ENCODE measurements at regions not wholly inside any gene's neighbourhood (a gene's known extent, or its start where the extent isn't known, plus 50 kb on each side); places are given as distances from the start of the nearest gene placed in this dataset.
"Not testable (repeated sequence)": the region's sequence is repeated elsewhere in the genome, so short reads cannot be mapped to it uniquely, and the experiment has no call there.

DNA sequence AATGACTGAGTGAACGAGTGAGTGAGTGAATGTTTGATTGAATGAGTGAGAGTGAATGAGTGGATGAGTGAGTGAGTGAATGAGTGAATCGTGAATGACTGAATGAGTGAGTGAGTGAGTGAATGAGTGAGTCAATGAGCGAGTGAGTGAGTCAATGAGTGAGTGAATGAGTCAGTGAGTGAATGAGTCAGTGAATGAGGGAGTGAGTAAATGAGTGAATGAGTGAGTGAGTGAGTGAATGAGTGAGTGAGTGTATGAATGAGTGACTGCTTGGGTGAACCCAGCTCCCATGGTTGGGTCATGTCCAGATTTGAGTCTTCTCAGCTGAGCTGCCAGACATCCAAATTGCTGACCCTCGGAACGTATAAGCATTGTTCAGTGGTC is 135.2 kb upstream of the ZNF469 start:
- H3K27ac ChIP-seq (ENCODE audit: low read depth, low read length) = not testable (repeated sequence)
- 80 to 91% (median 83%) methylated on average over 5 of the region's 5 CpGs for WGBS, 3 donors

DNA sequence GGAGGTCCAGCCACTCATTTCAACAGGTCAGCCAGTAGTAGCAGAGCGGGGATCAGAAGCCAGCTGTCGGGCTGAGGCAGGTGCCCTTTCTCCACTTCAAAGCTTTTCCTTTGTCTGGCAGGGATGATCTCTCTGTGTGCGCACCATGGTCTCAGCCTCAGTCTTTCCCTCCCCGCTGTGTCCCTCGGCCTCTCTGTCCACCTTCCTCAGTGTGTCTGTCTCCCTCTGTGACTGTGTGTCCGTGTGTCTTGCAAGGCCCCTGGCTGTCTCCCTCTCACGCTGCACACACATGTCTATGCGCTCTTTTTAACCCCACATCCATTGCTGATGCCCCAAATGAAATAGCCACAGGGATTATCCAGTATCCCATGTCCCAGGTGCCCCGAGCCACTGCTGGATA is 134.0 kb upstream of the ZNF469 start:
- 78 to 88% (median 87%) methylated on average over 8 to 9 of the region's 9 CpGs for WGBS, 3 donors
- not testable (repeated sequence) for H3K27ac ChIP-seq (ENCODE audit: low read depth, low read length)

DNA sequence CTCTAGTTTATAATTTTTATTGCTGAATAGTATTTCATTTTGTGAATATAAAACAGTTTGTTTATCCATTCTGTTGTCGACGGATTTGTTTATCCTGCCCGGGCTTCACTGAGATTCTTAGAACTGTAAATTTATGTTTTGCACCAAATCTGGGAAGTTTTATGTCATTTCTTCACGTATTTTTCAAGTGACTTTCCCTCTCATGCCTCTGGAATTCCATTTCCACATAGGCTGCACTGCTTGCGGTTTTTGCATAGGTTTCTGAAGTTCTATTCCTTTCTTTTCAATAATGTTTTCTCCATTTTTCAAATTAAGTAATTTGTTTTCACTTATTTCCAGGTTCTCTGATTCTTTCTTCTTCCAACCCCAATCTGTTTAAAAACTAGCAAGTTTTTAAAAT is 132.4 kb upstream of the ZNF469 start:
- WGBS, 3 donors = 81 to 87% (median 87%) methylated on average over 5 of the region's 5 CpGs
- H3K27ac ChIP-seq (ENCODE audit: low read depth, low read length) = not testable (repeated sequence)

DNA sequence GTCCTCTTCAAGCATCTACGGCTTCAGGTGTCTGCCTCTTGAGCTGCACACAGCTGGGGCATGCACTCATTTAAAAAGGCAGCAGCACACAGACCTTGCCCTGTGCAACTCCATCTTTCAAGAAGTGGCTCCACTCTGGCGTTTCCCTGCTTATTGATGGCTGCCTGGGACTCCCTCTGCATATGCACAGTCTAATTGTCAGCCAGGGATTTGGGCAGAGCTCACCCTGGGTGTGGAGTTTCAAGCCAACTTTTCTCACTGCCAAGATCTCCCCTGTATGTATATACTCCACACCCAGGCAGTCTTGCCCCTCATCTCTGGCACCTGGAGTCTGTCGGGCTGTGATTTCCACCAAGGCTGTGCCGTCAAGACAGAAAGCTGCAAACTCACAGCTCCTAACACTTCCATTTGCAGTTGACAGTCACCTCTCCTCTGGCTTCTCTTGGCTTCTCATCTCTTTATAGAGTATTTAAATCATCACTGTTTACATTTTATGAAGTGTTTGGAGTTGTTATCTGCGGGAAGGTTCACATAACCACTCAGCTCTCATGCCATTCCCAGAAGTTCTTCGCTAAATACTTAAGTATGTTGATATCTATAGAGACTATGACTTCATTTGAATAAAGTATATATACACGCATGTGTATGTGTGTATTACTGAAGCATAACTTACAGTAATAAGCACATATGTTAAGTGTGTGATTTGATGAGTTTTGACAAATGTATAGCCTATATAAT is 130.5 kb upstream of the ZNF469 start:
- 27 to 77% (median 37%) methylated on average over 3 to 4 of the region's 7 CpGs for WGBS, 3 donors
- H3K27ac ChIP-seq (ENCODE audit: low read depth, low read length) = not testable (repeated sequence)

DNA sequence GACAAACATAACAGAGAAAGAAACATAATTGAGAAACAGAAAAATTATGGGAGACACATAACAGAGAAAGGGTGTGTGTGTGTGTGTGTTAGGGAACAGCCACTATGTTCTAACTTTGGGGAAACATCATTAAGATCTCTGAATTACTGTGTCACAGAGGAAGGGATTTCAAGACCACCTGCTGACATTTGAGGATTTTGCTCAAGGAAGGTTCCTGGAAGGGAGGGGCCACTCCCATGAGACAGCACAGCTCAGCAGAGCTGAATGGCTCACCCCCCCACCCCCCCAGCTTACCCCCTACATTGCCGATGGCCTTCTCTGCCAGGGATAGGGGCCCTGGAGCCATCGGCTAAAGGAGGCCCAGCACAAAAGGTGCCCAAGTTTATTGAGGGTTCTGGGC is 124.6 kb upstream of the ZNF469 start:
- 85 to 96% (median 95%) methylated on average over 2 of the region's 2 CpGs for WGBS, 3 donors
- H3K27ac ChIP-seq (ENCODE audit: low read depth, low read length) = not testable (repeated sequence)

DNA sequence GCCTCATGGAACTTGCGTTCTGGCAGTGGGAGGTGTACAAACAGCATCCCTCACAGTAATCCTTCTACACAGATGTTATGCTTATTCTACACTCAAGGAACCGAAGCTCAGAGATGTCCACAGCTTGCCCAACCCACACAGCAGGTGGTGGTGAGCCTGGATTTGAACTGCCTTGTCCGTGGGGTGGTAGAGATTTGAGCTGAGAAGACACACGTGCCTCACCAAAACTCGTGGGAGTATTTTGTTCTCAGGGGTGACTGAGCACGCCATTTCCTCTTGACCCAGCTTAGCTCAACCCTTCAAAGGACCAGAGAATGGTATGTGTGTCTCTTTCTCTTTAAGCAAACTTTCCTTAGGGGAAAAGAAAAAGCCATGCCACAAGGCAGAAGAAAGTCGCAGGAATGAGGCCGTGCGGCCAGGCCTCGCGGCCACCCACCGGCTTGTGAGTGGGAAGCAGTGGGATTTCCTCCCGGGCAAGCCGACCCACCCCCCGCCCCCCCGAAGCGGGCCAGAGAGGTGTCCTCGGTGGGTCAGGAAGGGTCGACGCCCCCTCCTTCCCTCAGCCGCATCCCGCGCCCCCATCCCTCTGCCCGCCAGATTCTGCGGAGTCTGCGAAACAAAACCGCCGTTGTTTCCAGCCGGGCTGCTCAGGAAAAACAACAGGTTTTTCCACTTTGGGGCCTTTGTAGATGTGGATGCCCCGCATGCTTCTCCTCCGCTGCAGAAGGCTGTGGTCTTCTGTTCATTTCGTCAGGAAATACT is 123.8 kb upstream of the ZNF469 start:
- 24 to 49% (median 42%) methylated on average over 25 to 32 of the region's 32 CpGs for WGBS, 3 donors

DNA sequence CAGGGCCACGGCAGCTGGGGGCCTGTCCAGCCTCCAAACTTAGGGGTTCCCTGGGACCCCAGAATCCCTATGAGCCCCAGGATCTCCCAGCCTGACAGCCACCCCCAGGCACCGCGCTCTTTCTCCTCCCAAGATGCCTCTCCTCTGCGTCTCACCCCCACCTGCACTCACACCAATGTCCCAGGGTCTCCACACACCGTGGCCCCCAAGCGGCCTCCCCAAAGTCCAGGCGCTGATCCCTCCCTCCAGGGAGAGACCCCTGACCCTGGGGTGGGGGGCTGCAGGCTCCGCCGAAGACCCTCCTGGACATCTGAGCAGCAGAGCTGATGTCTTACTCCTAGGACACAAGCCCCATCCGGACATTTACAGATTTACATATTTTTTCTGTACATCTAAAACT is 123.2 kb upstream of the ZNF469 start:
- not testable (repeated sequence) for H3K27ac ChIP-seq (ENCODE audit: low read depth, low read length)

More for the DNA sequence above, 123.8 kb upstream of the ZNF469 start:
- H3K27ac ChIP-seq (ENCODE audit: low read depth, low read length) = not testable (repeated sequence)

DNA sequence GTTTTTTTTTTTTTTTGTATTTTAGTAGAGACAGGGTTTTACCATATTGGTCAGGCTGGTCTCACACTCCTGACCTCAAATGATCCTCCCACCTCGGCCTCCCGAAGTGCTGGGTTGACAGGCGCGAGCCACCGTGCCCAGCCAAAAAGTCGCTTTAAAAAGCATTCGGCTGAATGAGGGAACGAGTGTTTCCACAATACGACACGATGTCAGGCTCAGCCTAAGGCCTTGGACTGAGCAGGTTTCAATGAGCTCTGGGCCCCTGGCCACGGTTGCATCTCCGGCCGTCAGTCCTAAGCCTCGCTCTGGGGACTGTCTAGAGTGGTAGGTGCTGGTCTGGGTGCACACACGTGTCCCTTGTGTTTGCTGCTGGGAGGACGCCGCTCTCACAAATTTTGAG is 122.6 kb upstream of the ZNF469 start:
- not testable (repeated sequence) for H3K27ac ChIP-seq (ENCODE audit: low read depth, low read length)
- WGBS, 3 donors = 90 to 94% (median 91%) methylated on average over 17 of the region's 17 CpGs

More for the DNA sequence above, 123.2 kb upstream of the ZNF469 start:
- 60 to 84% (median 80%) methylated on average over 10 of the region's 10 CpGs for WGBS, 3 donors

DNA sequence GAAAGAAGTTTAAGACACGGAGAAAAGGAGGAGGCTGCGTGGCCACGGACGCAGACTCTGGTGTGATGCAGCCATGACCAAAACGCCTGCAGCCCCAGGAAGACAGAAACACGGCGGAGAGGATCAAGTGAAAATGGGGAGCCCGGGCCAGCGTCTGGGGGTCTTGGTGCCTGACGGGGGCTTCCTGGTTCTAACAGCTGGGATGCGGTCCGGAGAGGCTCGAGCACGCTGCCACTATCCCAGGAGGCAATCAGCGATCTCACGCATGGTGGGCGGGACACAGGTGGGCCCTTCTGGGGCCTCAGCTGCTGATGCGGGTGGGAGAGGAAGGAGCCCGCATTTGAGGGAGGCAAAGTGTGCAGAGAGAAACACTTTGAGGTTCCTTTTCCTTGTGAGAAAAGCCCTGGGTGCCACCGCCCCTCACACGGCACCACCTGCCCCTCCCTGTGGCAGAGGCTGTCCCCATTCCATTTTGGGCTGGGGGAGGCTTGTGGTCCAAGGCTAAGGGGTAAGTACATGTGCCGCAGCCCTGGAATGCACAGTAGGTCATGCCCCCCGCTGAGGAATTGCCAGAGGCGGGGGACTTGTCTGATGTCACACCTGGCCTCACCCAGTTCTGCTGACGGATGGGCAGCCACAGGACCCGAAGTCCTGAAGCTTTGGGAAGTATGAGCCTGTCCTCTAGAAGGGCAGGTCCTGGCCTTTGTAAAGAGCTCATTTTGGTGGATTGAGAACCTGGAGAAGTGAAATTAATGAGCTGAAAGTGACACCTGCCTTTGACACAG is 121.7 kb upstream of the ZNF469 start:
- not testable (repeated sequence) for H3K27ac ChIP-seq (ENCODE audit: low read depth, low read length)
- 90 to 94% (median 93%) methylated on average over 24 to 26 of the region's 26 CpGs for WGBS, 3 donors

DNA sequence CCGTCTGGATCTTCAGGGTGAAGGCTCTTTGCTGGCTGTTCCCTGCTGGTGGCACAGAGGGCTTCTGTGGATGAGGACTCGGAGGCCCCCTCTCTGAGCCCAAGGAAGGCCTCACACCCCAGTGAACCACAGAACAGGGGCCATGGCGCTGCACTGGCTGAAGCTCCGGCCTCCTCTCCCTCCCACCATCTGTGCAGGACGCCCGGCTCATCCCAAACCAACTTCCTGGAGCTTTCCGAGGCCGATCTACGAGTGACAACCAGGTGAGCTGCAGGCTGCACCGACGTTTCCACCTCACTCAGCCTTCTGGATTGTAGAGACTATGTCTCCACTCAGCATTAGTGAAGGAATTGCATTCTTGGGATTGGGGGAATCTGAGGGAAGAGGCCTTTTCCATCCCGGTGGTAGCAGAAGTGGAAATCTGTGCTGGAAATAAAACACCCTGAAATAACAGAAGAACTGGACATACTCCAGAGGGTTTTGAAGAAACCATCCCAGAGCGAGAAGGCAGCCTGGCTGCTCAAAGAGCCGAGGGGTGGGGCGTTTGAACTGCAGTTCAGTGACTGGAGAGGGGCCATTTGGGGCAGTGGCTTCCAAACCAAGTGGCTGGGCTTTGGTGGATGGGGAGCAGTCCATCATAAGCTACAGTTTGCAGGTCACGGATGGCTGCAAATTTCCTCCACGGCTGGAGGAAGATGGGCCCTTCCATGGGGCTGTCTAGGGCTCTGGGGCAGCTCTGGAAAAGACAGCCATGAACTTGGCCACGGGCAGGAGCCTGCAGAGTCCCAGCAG is 120.7 kb upstream of the ZNF469 start:
- H3K27ac ChIP-seq (ENCODE audit: low read depth, low read length) = not testable (repeated sequence)
- 70 to 81% (median 72%) methylated on average over 15 to 18 of the region's 18 CpGs for WGBS, 3 donors

DNA sequence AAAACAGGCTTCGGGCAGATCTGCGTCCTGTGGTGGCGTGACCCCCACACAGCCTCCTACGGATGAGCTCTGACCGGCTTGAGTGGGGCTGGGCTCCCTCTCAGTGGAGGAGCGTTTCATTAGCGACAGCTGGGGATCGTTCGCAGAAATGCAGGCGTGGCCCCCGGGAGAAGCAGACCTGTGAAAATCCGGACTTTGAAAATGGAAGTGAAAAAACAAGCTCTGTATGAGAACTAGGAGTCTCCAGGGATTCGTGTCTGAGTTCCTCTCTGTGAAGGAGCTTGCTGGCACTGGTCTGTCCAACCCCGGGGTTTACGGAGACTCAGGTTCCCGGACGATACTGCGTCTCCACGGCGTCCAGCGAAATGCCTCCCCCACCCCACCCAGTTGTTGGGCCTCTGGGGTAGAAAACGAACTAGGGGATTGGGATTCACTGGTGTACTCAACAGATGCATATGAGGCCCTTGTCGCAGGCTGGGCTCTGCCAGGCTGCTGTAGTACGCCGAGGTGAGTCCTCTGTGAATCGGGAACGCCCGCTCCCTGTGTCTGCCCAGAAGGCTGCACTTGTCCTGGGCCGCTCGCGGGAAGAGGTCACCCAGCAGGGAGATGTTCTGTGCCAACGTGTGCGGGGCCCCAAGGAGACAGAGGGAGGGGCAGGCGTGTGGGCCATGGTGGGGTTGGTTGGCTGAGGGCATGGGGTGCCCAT is 119.7 kb upstream of the ZNF469 start:
- WGBS, 3 donors = 57 to 75% (median 60%) methylated on average over 29 to 34 of the region's 34 CpGs
- not testable (repeated sequence) for H3K27ac ChIP-seq (ENCODE audit: low read depth, low read length)

DNA sequence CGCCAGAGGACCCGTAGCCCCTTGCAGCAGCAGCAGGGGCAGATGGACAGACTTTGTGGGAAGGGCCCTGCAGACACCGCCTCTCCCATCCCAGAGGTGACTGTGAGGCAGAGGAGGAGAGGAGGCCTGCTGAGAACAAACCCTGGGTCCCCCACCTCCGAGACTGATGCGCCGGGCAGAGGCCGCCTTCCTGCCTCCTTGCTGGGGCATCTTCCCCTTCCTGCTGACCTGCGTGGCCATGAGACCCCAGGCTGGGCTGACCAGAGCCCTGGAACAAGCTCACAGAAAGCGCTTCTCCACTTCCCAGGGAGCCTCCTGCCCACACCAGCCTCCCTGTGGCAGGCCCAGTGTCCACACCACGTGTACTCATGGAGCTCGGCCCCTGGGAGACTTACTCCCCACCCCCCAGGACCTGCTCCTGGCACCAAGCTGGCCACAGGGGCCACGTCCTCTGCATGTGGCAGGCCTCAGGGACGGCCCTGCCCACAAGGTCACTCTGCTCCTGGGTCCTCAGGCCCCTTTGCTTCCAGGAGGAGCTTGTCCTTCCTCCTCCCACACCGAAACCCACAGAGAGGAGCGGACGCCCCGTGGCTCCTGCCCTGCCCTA is 119.0 kb upstream of the ZNF469 start:
- WGBS, 3 donors = 81 to 88% (median 85%) methylated on average over 11 to 13 of the region's 17 CpGs
- H3K27ac ChIP-seq (ENCODE audit: low read depth, low read length) = not testable (repeated sequence)

DNA sequence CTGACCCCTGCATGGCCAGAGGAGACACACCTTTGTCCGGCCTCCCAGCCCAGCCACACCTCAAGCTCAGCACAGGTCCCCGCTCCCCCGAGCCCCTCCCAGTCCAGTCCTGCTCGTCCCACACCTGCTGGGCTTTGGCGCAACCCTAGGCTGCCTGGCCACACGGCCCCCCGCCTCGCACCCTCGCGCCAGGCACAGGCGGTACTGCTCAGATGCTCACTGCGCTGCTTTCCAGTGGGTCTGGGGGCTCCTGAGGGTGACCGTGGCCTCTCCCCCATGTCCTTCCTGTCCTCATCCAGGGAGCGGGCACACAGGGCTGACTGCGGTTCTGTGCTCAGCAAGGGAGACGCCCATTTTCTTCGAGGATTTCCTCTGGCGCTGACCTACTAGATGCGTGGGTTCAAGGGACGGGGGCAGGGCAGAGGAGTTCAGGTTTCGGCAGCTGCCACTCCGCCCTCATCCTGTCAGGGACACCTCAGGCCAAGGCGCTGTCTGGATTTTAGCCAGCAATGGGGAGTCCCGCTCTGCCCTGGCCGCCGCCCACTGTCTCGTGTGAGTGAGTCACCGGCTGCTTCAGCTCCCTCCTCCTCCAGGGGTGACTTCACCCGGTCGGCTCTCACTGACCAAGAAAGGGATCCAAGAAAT is 118.0 kb upstream of the ZNF469 start:
- 22 to 51% (median 27%) methylated on average over 23 to 30 of the region's 30 CpGs for WGBS, 3 donors
- H3K27ac ChIP-seq (ENCODE audit: low read depth, low read length) = no peak overlapping the region

DNA sequence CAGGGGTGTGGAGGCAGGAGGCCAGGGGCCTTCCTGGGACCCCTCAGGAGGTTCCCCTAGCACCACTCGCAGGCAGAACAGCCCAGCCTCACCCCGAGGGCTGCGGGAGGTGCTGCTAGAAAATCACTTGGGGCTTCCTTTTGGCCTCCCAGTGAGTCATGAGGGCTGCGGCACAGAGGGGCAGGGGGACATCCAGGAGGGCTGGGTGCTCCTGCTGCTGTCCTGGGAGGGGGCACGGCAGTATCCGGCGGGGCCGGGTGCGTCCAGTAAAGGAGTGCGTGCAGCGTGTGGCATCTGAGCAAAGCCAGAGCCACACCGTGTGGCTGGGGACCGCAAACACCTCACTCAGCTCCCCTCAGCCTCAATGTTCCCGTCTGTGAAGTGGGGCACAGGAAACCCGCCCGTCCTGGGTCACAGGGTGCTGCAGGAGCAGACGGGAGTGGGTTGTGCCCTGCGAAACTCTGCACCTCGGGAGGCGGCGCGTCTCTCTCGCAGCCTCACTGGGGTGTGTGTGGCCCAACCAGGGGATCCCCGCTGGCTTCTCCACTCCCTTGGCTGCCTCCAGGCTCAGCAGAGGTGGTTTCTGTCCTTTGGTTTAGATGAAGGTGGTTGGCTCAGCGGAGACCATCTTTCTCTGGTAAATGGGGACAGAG is 117.3 kb upstream of the ZNF469 start:
- H3K27ac ChIP-seq (ENCODE audit: low read depth, low read length) = not testable (repeated sequence)
- WGBS, 3 donors = 71 to 88% (median 79%) methylated on average over 17 to 22 of the region's 25 CpGs

DNA sequence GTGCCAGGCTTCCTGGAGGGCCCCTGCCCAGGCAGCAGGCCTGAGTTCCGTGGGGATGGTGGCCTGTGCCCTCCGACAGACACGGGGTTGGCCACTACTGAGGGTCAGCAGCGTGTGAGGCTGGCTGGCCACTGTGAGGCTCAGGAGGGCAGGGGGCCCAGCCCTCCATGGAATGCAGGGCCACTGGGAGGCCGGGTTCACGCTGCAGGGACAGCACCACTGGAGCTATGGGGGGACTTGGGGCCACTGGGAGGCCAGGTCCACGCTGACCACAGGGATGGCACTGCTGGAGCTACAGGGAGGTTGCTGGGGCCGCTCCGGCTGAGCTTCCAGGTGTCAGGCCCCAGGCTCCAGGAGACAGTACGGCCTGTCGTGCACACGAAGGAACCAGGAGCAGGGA is 116.7 kb upstream of the ZNF469 start:
- WGBS, 3 donors = 92 to 97% (median 93%) methylated on average over 7 to 12 of the region's 12 CpGs
- not testable (repeated sequence) for H3K27ac ChIP-seq (ENCODE audit: low read depth, low read length)

DNA sequence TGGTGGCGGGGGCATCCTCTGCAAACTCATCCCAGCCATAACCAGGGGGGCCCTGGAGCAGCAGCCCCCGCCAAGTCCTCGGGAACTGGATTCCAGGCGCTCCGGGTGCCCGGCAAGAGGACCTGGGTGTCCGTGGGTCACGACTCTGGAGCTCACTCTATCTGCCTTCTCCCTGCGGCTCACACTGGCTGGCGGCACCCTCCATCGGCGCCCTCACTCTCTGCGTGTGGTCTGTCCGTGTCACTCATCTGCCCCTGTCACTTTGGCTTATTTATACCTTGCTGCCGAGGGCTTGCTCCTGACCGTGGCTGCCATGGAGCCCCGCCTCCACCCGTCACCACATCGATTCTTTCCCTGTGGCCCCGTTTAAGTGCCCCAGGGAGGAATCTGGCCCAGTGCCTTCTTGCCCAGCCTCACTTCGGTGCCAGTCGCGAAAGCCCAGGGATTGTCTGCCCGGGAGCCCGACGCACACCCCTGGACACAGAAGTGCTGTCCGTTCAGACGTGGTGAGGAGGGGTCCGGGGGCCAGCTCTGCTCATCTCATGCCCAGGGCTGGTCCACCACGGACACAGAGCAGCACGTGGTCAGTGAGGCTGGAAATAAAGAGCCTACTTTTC is 115.7 kb upstream of the ZNF469 start:
- WGBS, 3 donors = 39 to 90% (median 84%) methylated on average over 26 to 31 of the region's 31 CpGs

More for the DNA sequence above, 115.7 kb upstream of the ZNF469 start:
- not testable (repeated sequence) for H3K27ac ChIP-seq (ENCODE audit: low read depth, low read length)

Data from adipose tissue (tissue), 3 donors.